Psoas muscle (tissue), 7 donors: ENCODE measurements at regions not wholly inside any gene's neighbourhood (a gene's known extent, or its start where the extent isn't known, plus 50 kb on each side); places are given as distances from the start of the nearest gene placed in this dataset.

Source experiments
- ATAC-seq, 4 donors: fragments of 200-7000 bp; cut with Tn5 transposase; one replicate each; pipeline ENCODE4 v1.9.1; 2020; ENCODE audit warnings: moderate library complexity in 3 of 4, mild to moderate bottlenecking in 2 of 4
- DNase-seq, 2 donors: peaks; one replicate each; pipeline ENCODE4 v3.0.0-alpha.2; 2020
- H3K27ac ChIP-seq: fragments of 200-600 bp; one replicate; pipeline ENCODE4 v1.8.0; 2022
- H3K27me3 ChIP-seq, 3 donors: fragments of 200-600 bp in 1 of 3; one replicate each; pipeline versions ENCODE4 v1.6.1 to v1.8.0; 2013 to 2022; ENCODE audit warnings: low read length in 2 of 3, mild to moderate bottlenecking in 2 of 3, moderate library complexity in 1 of 3; ENCODE audit not compliant: insufficient read depth in 3 of 3
- H3K36me3 ChIP-seq, 2 donors: fragments of 200-600 bp in 1 of 2; one replicate each; pipeline versions ENCODE4 v1.6.1 to v1.8.0; 2013 to 2022; ENCODE audit warnings: low read depth in 1 of 2, mild to moderate bottlenecking in 1 of 2, moderate library complexity in 1 of 2; ENCODE audit not compliant: insufficient read depth in 1 of 2
- H3K4me1 ChIP-seq: fragments of 200-600 bp; one replicate; pipeline ENCODE4 v1.8.0; 2022
- H3K4me3 ChIP-seq: fragments of 200-600 bp; one replicate; pipeline ENCODE4 v1.8.0; 2022; ENCODE audit warnings: mild to moderate bottlenecking
- H3K9me3 ChIP-seq: fragments of 200-600 bp; one replicate; pipeline ENCODE4 v1.8.0; 2022
- CTCF ChIP-seq: fragments of 200-600 bp; IDR thresholded peaks from one replicate; pipeline ENCODE4 v1.8.0; 2022; ENCODE audit warnings: antibody characterized with exemption
- WGBS, 3 donors: extraction: QIAGEN DNeasy Blood & Tissue Kit; methylation state at CpG; one replicate each; pipeline versions ENCODE4 v1.1.6 to v1.1.7; 2013; 5-methylcytosine and 5-hydroxymethylcytosine counted together
- intact Hi-C, 2 donors: fragments of 100-400 bp; cut with DNase I; formaldehyde crosslinking; loops; one replicate each; pipeline versions ENCODE4 v1.11.0 to v1.14.2; 2022
- donor health status: healthy with polysubstance abuse.
- donor health status: DM: no; HTN: no; CAD: no; lungs with moderate emphysema.
- donor health status: Bipolar disorder and iron deficiency.
- donor health status: healthy.
- donor health status: DM: yes; HTN: yes; CAD: no.
- donor health status: DM: no; HTN: no; CAD: no.
- donor health status: DM: yes; HTN: yes; CAD: no.

- H3K27ac ChIP-seq = no peak overlapping the region
- intact Hi-C loops = no loop called here
- no peak for TF ChIP-seq CTCF
Observed at GRCh38 chr17:52276381-52277008, 118.0 kb upstream of the CA10 start.

DNA sequence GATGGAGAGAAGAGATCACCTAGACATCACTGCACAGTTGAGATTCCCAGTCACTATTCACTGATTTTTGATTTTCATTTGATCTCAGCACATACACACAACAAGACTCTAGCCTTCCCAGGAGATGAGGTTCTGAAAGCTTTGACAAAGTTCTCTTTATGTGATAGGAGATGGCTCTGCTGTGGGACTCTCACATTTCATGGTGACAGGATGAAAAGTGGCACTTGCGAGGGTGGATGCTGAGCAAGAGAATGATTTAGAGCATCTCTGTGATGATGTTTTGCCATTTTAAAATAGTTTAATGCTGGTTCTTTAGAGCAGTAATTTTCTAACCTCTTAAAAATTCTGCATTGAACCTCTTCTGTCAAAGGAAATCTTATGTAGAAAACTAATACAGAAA lies 113.3 kb upstream of the CA10 start:
- Histone ChIP-seq H3K9me3 (no peaks in the 10 kb centered on the region), H3K27ac (no peak overlapping the region), H3K36me3 (no peaks in the 10 kb centered on the region), H3K4me1 (no peaks in the 10 kb centered on the region), H3K4me3 (no peak overlapping the region), H3K27me3 (no peaks in the 10 kb centered on the region)
- ATAC-seq (no peak), DNase-seq (no peak)
- 44 to 53% (median 52%) methylated on average over 1 of the region's 1 CpG for WGBS, 3 donors
- intact Hi-C loops = no loop called here
- TF ChIP-seq CTCF = no peak

More at GRCh38 chr17:52276381-52277008, 118.0 kb upstream of the CA10 start:
- DNase-seq = no peak
- no peaks in the 10 kb centered on the region for H3K9me3 ChIP-seq
- H3K27me3 ChIP-seq = no peaks in the 10 kb centered on the region
- no peak overlapping the region for H3K4me3 ChIP-seq
- 84 to 91% (median 90%) methylated on average over 4 of the region's 4 CpGs for WGBS, 3 donors
- no peaks in the 10 kb centered on the region for H3K36me3 ChIP-seq
- no peak for ATAC-seq
- no peaks in the 10 kb centered on the region for H3K4me1 ChIP-seq

DNA sequence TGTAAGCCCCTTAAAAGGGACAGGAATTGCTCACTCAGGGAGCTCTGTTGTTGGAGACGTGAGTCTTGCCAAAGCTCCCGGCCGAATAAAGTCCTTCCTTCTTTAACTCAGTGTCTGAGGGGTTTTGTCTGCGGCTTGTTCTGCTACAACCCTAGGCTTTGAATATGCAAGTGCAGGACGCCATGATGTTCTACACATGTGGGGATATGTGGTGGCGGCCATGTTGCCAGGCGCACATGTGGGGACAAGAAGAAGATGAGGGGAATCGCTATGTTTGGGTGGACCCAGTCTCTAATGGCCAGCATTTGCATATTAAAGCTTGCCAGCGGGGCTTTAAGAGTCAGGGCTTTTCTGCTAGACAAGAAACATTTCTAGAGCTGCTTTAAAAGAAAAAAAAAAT lies 96.8 kb upstream of the CA10 start:
- no peak for TF ChIP-seq CTCF
- ATAC-seq (no peak), DNase-seq (no peak)
- H3K27me3 ChIP-seq = no peaks in the 10 kb centered on the region
- WGBS, 3 donors = 86 to 87% (median 86%) methylated on average over 9 of the region's 9 CpGs
- intact Hi-C loops = no loop called here
- no peaks in the 10 kb centered on the region for H3K36me3 ChIP-seq
- H3K27ac ChIP-seq = no peak overlapping the region
- H3K4me1 ChIP-seq = no peaks in the 10 kb centered on the region
- no peak overlapping the region for H3K4me3 ChIP-seq
- no peaks in the 10 kb centered on the region for H3K9me3 ChIP-seq

DNA sequence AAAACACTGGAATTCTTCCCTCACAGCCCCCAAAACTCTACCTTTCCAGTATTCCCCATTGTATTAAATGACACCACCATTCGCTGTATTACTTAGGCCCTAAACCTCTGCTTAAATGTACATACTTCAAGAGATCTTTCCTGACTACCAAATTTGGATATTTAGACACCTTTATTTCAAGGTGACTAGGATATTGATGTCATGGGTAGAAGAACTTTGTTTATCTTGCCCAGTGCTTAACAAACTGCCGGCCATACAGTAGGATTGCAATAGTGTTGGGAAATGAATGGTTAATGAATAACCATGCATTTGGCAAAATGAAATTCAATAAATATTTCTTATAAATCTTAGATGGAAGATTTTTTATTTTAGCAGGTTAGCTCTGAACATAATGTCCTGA lies 86.2 kb upstream of the CA10 start:
- intact Hi-C loops = no loop called here
- no peak overlapping the region for H3K27ac ChIP-seq
- 89 to 94% (median 92%) methylated on average over 2 of the region's 2 CpGs for WGBS, 3 donors
- H3K4me3 ChIP-seq = no peak overlapping the region
- ATAC-seq = no peak
- H3K9me3 ChIP-seq = no peaks in the 10 kb centered on the region
- no peak for TF ChIP-seq CTCF
- H3K4me1 ChIP-seq = no peaks in the 10 kb centered on the region
- H3K27me3 ChIP-seq = no peaks in the 10 kb centered on the region
- no peak for DNase-seq
- no peaks in the 10 kb centered on the region for H3K36me3 ChIP-seq

DNA sequence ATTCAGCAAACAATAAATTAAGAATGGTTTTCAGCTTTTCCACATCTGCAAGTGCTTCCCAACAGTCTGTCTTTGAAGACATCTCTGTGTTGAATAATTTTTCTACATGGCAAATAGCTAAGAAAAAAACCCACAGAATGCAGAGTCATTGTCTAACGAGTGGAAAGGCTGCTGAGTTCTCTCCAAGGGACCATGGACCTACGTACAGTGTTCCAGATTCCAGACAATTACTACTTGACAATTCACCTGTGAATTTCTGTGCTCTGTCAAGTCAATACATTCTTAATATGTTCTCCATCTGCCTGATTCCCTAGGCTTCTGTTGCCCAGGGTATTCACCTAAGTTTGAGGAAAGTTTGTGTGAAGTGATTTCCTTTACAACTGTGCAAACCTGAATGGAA lies 83.8 kb upstream of the CA10 start:
- TF ChIP-seq CTCF = no peak
- no peak for DNase-seq
- no peak for ATAC-seq
- no peaks in the 10 kb centered on the region for H3K27me3 ChIP-seq
- H3K36me3 ChIP-seq = no peaks in the 10 kb centered on the region
- H3K4me3 ChIP-seq = no peak overlapping the region
- 52 to 71% (median 56%) methylated on average over 2 of the region's 2 CpGs for WGBS, 3 donors
- H3K27ac ChIP-seq = no peak overlapping the region
- H3K9me3 ChIP-seq = no peaks in the 10 kb centered on the region
- intact Hi-C loops = no loop called here
- no peaks in the 10 kb centered on the region for H3K4me1 ChIP-seq
